ENCODE measurements at regions not wholly inside any gene's neighbourhood (a gene's known extent, or its start where the extent isn't known, plus 50 kb on each side); places are given as distances from the start of the nearest gene placed in this dataset.

DNA sequence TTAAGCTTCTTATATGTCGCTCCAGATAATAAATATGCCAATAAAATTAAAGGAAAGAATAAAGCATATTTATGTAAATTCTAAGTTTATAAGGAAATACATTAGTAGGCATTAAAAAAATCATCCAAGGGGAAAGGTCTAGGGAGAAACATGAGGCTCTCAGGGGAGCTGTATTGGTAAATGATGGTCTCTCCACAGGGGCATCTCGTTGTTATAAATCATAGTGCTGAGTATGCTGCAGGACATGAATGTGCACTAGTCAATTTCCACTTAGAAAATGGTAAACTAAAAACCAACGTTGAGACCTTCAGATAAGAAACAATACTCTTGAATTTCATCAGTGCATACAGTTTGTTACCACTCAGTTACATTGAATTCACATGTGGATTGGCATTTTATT is 194.0 kb upstream of the AHR start:
- TF ChIP-seq, protein P1, sequence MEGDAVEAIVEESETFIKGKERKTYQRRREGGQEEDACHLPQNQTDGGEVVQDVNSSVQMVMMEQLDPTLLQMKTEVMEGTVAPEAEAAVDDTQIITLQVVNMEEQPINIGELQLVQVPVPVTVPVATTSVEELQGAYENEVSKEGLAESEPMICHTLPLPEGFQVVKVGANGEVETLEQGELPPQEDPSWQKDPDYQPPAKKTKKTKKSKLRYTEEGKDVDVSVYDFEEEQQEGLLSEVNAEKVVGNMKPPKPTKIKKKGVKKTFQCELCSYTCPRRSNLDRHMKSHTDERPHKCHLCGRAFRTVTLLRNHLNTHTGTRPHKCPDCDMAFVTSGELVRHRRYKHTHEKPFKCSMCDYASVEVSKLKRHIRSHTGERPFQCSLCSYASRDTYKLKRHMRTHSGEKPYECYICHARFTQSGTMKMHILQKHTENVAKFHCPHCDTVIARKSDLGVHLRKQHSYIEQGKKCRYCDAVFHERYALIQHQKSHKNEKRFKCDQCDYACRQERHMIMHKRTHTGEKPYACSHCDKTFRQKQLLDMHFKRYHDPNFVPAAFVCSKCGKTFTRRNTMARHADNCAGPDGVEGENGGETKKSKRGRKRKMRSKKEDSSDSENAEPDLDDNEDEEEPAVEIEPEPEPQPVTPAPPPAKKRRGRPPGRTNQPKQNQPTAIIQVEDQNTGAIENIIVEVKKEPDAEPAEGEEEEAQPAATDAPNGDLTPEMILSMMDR (IDR thresholded peaks at IDR 0.05; ENCODE audit: low read length), result no peak
- no peak for TF ChIP-seq EZH2phosphoT487 (IDR thresholded peaks at IDR 0.05; ENCODE audit: low read length)

Data from MM.1S (cell line).